Activated CD8-positive, alpha-beta memory T cell treated with anti-CD3 and anti-CD28 coated beads for 4 hours (primary cell): ENCODE measurements at regions not wholly inside any gene's neighbourhood (a gene's known extent, or its start where the extent isn't known, plus 50 kb on each side); places are given as distances from the start of the nearest gene placed in this dataset.
"Not testable (repeated sequence)": the region's sequence is repeated elsewhere in the genome, so short reads cannot be mapped to it uniquely, and the experiment has no call there.

Source experiments
- DNase-seq, 2 donors: peaks; one replicate each; pipeline ENCODE4 v3.0.0-alpha.2; 2020; ENCODE audit warnings: low read depth in 2 of 2

DNA sequence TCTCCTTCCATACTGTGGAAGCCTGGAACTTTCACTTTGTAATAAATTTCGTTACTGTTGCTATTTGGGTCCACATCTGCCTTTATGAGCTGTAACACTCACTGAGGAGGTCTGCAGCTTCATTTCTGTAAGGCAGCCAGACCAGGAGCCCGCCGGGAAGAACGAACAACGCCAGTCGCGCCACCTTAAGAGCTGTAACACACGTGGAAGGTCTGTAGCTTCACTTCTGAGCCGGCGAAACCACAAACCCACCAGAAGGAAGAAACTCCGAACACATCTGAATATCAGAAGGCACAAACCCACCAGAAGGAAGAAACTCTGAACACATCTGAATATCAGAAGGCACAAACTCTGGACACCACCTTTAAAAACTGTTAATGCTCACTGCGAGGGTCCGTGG is 589.9 kb upstream of the SLC35B3 start:
- DNase-seq: no peak

DNA sequence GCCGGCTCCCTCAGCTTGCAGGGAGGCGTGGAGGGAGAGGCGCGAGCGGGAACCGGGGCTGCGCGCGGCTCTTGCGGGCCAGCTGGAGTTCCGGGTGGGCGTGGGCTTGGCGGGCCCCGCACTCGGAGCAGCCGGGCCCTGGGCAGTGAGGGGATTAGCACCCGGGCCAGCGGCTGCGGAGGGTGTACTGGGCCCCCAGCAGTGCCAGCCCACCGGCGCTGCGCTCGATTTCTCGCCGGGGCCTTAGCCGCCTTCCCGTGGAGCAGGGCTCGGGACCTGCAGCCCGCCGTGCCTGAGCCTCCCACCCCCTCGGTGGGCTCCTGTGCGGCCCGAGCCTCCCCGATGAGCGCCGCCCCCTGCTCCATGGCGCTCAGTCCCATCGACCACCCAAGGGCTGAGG is 588.9 kb upstream of the SLC35B3 start:
- DNase-seq: not testable (repeated sequence)

DNA sequence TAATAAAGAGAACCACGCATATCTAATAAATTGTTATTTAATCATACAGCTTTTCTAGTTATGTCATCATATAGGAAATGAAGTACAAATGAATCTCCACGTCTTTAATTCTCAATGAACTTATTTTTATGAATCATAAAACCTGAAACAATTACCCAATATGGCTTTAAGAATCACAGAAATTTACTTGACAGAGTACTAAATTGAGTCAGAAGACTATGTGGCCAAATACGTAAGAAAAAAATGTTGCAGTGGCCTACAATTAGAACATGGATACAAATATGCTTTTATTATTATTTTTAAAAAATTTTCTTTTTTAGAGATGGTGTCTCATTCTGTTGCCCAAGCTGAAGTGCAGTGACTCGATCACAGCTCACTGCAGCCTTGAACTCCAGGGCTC is 584.7 kb upstream of the SLC35B3 start:
- no peak for DNase-seq

DNA sequence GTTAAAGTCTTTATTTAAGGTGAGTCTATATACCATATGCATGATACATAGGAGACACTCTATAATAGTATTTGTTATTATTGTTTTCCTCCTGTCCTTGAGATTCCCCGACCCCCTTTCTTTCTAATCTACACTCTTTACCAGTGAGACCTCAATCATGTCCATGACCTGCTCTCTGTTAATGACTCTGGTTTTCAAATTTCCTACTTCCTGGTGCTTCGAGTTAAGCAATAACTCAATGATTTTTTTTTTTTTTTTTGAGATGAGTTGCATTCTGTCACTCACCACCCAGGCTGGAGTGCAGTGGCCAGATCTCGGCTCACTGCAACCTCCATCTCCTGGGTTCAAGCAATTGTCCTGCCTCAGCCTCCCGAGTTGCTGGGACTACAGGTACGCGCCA is 574.6 kb upstream of the SLC35B3 start:
- no peak for DNase-seq

DNA sequence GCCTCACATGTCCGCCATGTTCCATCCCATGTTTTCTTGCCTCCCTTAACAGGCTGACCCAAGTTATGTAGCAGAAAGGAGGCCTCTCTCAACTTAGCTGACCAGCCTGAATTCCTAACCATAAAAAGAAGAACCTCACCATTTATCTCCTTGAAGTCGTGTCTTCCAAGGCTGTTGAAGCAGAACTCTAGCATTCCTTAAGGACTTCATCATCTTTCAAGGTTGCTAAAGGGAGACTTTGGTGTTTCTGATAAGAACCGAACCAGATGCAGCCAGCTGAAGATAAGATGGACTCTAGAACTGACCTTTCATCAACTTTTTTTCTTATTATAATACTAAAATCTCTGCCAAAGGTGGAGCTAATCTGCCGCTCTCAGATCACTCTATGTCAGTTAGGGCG is 571.7 kb upstream of the SLC35B3 start:
- no peak for DNase-seq

DNA sequence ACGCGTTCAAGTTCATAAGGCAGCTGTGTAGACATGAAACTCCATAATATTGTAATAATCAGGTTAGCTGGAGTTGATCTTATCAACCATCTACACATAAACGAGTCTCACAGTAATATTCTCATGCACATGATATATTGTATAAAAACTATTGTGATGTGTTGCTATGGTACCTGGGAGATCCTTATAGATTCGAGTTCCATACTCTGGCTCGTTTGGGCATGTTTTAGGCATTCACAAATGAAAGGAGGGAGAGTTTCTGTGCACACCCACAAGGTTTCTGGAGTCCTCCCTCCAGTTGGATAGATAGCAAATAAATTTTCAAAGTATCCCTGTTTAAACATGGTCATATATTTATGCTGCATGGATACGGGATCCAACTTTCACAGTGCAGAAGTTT is 567.5 kb upstream of the SLC35B3 start:
- DNase-seq: no peak

DNA sequence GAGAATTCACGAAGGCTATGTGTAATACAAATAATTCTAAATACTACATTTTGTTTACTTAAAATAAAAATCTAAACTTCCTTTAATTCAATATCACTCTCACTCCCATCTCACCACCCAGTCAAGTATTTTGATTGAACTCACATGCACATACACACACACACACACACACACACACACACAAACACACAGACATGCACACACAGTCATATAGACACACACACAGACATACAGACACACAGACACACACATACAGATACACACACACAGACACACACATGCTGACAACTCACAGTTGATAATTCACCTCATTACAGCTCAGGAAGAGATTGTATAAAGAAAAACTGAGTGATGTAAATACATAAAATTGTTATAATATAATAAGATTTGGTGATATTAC is 559.8 kb upstream of the SLC35B3 start:
- DNase-seq: no peak

DNA sequence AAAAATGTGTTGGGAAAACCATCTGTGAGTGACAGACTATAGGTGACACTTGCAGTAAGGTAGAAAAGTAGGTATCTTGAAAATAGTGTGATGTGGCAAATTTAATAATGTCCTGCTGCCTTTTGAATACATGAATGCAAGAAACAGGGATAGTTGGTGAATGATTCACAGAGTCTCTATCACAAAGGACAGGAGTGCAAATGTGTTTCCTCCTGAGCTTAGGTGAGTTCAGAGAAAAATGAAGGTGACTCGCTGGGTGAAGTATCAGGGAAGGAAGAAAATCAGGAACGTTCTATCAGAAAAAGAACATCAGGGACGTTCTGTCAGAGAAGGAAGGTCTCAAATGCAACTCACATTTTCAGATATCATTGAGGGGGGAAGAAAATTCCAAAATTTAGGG is 557.8 kb upstream of the SLC35B3 start:
- DNase-seq: no peak

DNA sequence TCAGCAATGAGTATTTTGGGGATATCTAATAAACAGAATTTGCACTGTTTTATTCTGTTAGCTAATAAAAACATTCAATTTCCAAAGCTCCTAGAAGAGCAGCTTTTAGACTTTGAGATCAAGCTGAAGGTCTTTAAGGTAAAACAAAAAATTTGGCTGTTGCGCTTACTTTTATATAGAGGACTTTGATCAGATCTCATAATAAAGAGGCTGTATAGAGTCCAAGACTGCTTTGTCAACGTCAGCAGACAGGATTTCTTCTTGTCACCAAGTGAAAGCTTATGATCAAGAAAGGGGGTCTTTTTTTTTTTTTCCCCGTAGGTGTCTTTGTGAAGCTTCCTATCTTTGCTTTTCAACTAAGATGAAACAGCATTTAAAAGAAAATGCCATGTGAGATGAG is 556.5 kb upstream of the SLC35B3 start:
- DNase-seq: no peak

DNA sequence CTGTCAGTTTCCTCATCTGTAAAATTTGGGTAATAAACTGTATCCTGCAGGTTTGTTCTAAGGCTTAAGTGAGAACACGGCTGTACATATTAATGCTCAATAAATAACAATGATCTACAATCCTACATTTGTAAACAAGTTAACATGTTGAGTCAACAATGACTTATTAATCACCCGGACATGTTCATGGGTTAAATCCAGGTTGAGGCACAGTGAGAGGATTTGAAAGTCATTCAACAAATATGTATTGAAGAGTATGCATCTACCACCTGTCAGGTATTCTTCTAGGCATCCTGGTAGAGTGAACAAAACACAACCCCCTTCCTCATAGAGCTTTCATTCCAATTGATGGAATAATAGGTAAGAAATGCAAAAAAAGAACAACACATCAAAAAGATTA is 554.7 kb upstream of the SLC35B3 start:
- no peak for DNase-seq

DNA sequence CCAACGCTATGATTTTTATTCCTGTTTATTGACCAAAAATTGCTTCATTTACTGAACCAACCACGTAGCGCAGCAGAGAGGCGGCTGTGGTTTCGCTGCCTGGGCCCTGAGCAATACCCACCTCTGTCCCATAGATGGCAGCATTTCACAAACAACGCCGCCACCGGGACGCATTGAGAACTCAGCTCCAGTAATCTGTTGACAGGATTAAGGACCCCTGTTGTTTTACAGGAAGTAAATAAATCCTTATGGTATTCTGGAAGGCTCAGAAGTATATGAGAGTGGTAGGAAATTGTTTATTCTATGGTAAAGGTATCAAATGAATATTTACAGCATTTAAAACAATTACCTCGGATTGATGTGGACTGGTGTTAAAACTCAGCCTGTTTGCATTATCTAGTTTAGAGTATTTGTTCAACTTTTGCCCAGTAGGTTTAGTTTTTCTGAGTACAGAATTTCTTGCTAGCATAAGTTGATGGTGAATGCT is 547.9 kb upstream of the SLC35B3 start:
- peak in 1 of 2 donors; percentile 3 for DNase-seq

DNA sequence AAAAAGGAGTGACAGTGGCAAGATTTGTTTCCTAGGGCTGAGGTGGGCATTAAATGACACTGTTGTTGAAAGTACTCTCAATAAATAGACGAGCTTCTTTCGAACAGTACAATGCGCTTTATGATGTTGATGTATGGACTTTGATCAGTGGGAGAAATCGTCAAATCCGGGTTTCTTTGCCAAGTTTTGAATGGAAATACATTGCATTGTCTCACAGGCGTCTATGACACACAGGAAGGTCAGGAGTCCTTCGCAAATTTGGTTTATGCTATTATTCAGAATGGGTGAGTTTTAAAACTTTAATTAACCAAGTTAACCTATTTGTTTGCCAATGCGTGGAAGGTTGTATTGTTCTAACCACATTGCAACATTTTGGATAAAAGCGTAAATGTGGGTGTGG is 547.3 kb upstream of the SLC35B3 start:
- DNase-seq: no peak

DNA sequence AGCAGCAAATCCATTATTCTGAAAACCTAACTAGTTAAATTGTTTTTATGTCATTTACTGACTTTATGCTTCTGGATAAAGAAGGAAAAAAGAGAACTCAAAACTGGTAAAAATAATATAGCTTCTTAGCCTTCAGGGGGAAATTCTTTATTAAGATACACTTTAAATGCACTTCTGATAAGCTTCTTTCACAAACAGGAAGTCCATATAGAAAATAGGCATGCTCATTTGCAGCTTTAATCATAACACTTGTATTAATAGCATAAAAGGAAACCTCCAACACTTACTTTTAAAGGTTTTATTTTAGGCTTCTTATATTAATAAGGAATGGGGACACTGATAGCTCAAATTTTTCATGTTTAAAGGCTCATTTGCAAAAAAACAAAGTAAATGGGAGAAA is 538.0 kb upstream of the SLC35B3 start:
- no peak for DNase-seq

DNA sequence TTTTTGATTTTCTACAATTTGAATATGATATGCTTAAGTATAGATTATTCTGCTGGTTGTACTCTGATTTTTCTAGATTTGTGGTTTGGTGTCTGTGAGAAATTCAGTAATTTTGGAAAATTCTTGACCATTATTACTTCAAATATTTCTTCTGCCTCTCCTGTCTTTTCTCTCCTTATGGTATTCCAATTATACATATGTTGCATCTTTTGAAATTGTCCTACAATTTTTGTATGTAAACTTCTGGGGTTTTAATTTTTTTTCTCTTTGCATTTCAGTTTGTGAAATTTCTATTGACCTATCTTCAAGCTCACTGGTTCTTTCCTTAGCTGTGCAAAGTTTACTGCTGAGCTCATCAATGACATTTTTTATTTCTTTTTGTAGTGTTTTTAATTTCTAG is 534.4 kb upstream of the SLC35B3 start:
- no peak for DNase-seq

DNA sequence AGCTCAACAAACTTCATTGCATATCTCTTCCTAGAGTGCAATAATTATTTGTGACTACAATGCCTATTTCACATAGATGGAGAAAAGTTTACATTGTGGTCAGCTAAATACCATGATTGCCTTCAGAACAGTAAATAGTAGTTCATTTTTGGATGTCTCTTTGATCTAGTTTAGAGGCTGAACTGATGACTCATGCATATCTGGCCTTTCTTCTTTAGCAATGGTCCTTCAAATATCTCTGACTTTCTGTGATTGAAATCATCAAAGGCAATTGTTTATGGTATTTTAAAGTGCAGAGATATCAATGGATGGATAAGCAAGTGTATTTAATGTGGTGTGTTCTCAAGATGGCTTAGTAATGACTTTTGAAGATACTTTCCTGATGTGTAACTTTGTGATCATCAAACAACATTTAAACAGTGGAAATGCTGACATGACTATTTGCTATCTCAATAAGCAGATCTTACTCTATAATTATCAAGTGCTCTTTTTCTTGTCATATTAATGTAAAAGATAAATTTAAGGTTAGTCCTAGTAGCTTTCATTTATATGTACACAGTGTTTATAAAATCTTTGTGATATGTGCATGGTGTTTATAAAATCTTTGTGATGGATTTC is 523.7 kb upstream of the SLC35B3 start:
- no peak for DNase-seq

DNA sequence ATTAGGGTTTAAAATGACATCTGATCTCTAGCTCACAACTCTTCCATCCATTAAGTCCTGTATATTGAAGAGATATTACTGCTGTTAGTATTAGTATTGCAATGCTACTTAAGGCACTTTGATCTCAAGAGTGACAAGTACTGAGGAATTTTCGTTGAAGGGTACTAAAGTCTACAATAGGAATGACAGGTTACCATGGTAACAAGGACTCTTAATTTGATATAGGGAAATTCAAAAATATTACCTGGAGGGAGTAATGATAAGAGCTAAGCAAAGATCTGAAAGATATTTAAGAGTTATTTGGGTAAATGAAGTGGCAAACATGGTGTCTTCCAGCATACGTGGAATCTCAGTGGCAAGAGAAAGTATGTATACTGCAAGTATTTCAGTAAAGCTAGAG is 518.0 kb upstream of the SLC35B3 start:
- DNase-seq: no peak

DNA sequence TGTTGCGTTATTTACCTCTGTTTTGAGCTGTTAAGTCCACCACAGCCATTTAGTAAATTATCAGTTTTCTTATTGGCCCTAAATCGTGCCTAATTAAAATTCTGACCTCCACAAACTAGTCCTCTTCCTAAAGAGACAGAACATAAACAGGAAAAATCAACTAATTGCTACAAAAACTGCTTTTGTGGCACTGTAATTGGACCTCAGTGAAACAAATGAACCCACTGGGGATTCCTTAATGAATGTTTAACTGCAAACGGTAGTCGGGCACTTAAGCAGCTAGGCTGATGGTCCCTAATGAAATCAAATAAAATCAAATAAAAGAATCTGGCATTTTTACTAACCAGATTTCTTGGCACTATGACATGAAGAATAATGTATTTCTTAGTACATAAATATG is 513.4 kb upstream of the SLC35B3 start:
- no peak for DNase-seq

DNA sequence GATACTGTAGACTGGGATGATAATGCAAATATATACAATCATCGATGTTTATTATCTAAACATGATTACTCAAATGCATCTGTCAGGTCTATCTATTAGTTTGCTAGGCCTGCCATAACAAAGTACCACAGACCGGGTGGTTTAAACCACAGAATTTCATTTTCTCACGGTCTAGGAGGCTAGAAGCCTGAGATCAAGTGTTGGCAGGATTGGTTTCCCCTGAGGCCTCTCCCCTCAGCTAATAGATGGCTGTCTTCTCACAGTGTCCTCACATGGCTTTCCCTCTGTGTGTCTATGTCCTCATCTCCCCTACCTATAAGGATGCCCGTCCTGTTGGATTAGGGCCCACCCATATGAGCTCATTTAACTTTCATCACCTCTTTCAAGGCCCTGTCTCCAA is 512.6 kb upstream of the SLC35B3 start:
- no peak for DNase-seq

DNA sequence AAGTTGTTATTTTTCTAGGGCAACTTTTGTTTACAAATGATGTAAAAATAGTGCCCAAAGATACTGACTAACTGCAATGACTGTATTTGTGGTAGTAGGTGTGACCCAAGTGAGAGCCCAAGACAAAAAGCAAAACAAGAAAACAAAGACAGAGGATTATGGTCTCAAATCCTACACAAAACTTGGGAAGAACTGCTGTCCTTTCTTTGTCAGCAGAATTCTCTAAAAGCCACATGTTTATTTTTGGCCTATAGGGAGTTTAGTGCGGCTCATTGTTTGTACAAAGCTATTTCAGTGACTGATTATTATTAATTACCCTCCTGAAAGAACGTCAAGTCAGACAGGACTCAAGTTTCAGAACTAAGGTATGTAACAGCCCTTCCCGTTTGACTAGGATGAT is 509.2 kb upstream of the SLC35B3 start:
- no peak for DNase-seq

DNA sequence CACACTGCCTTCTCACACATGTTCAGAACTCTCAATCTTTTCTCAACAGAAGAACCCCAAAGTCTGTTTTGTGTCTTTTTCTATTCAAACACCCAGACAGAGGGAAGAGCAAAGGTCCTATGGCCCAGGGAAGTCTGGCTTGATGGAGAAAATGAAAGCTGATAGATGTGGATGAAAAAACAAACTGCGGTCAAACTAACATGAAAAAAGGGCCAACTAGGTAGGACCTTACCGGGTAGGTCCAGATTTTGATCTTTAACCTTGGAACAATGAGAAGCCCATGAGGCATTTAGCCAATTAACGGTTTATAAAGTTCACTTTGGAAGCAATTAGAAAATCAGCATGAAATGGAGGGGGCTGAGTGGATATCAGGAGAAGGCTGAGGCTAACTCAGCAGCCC is 507.7 kb upstream of the SLC35B3 start:
- DNase-seq: no peak

DNA sequence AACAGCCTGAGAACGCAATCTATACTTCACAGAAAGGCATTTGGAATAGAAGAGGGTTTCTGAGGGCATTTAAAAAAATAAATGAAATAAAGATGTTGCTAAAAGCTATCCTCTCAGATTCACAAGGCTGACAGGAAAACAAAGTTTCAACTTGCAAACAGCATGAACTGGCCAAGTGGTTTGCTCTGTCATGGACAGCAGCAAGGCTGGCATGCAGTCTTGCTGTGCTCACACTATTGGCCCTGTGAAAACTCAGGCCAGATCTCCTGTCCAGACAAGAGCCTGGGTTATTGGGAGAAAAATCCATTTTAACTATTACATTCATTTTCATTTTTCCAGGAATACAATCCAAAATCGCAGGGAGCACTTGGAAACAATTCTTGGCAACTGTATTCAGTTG is 506.2 kb upstream of the SLC35B3 start:
- DNase-seq: no peak

DNA sequence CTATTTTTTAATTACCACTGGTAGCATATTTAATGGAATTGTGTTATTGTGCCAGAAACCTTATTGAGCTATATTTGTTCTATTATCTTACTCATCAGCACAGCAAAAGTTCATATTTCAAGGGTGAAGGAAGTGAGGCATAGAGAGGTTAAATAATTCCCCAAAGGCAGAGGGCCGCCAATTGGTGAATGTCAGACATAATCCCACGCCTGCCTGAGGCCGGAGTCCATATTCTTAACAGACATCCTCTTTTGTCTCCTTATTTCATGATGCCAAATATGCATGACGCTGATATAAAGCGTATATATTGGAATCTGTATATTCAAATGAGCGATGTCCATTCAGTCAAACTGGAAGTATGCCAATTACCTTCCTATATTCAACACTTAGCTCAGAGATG is 505.0 kb upstream of the SLC35B3 start:
- DNase-seq: no peak

DNA sequence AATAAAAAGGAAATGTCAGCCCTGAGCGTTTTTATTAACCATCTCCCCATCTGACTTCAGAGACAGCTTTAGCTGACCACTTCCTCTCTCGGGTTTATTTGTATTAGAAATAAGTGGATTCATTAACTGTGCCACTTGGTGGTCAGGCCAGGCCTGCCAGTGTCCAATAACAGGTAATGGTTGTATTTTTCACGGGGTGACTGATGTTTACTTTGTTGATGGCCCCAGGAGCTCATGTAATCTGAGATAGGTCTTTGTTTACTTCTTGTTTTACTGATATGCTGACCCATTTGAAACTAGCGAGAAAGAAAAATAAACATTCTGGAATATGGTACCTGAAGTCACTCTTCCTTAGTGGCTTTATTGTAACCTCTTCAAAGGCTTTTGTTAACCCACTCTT is 504.3 kb upstream of the SLC35B3 start:
- no peak for DNase-seq

DNA sequence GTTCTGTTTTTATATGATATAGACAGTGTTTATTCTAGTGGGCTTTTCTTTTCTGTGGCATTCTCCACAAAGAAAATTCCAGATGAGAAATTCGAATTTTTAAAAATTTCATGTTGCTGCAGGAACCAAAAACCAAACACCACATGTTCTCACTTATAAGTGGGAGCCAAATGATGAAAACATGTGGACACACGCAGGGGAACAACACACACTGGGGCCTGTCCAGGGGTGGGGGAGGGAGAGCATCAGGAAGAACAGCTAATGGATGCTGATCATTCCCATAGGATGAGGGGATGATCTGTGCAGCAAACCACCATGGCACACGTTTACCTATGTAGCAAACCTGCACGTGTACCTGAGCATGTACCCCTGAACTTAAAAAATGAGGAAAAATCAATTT is 499.0 kb upstream of the SLC35B3 start:
- DNase-seq: no peak

DNA sequence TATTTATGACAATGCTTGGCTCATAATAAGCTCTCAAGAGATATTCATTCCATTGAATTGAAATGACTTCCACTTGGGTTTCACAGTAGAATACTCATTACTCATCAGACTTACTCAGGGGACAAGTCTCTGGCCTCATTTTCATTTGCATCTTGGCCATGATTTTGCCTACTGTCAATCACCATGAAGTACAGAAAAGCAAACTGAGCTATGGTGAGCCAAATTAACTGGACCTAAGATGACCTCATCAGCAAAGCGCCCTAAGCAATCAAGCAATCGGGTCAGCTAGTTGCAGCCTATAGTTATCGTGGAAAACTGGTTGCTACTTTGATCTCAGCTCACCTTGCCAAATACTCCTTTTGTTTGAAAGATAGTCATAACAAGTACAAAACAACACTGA is 494.7 kb upstream of the SLC35B3 start:
- no peak for DNase-seq
